Neural progenitor cell (in vitro differentiated cells): ENCODE measurements at regions not wholly inside any gene's neighbourhood (a gene's known extent, or its start where the extent isn't known, plus 50 kb on each side); places are given as distances from the start of the nearest gene placed in this dataset.
"Not testable (repeated sequence)": the region's sequence is repeated elsewhere in the genome, so short reads cannot be mapped to it uniquely, and the experiment has no call there.

Source experiments
- EZH2 ChIP-seq: fragments of 200-600 bp; sonication (generic); IDR thresholded peaks from 2 replicates; pipeline ENCODE4 v1.6.1; 2017; ENCODE audit warnings: antibody characterized with exemption, mild to moderate bottlenecking, moderate library complexity
- EZH2phosphoT487 ChIP-seq: fragments of 200-600 bp; sonication (generic); IDR thresholded peaks from 2 replicates; pipeline ENCODE4 v1.6.1; 2017; ENCODE audit warnings: antibody characterized with exemption

DNA sequence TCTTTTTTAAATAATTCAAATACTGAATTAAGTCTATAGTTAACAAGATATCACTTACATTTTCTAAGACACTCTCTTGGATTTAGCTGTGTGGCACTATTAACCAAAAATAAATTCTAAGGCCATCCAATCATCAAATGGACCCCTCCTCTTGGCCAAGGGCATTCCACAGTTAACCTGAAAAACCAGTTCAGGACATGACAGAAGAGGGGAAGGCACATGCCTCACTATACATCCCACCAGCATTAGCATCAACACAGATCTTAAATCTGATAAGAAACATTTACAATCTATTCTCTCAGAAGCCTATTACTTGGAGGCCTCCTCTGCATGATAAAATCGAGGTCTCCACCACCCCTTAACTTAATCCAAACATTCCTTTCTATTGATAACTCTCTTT, 327.5 kb downstream of the PCDH11X start:
- TF ChIP-seq EZH2phosphoT487, EZH2: not testable (repeated sequence)
